GM12892 (cell line): ENCODE measurements at regions not wholly inside any gene's neighbourhood (a gene's known extent, or its start where the extent isn't known, plus 50 kb on each side); places are given as distances from the start of the nearest gene placed in this dataset.

Experiments used
- POLR2A ChIP-seq: IDR thresholded peaks from 2 replicates; pipeline ENCODE4 v1.6.1; 2011; ENCODE audit warnings: low read depth, low read length, control low read depth
- POLR2AphosphoS5 ChIP-seq: IDR thresholded peaks from 2 replicates; pipeline ENCODE4 v1.6.1; 2011; ENCODE audit warnings: low read depth, low read length, control low read depth
- TAF1 ChIP-seq: IDR thresholded peaks from 2 replicates; pipeline ENCODE4 v1.6.1; 2011; ENCODE audit warnings: low read depth, mild to moderate bottlenecking, control low read depth, low read length, borderline replicate concordance

DNA sequence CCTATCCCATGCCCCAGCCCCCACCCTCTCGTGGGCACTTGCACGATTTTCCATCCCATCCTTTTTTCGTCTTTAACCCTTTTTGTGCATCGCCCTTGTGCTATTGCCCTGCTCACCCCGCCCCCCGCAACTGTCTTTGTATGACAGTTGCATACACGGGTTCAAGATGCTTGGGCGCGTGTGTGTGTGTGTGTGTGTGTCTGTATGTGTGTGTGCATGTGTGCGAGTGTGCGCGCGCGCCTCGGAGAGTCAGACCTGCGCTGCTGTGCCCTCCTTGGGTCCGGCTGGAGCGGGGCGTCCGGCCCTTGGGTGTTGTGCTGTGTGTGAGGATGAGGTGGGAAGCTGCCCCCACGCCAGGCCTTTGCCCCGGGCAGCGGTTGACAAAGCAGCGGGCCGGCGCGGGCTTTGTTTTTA, 230.7 kb downstream of the HAUS1 start:
- TF ChIP-seq POLR2AphosphoS5: no peak
- no peak for TF ChIP-seq POLR2A
- TF ChIP-seq TAF1: no peak
